Tibial nerve (tissue), 4 donors: ENCODE measurements at regions not wholly inside any gene's neighbourhood (a gene's known extent, or its start where the extent isn't known, plus 50 kb on each side); places are given as distances from the start of the nearest gene placed in this dataset.
"Not testable (repeated sequence)": the region's sequence is repeated elsewhere in the genome, so short reads cannot be mapped to it uniquely, and the experiment has no call there.

Source experiments
- DNase-seq, 2 donors: peaks; one replicate each; pipeline ENCODE4 v3.0.0-alpha.2; 2019; ENCODE audit warnings: low spot score in 2 of 2
- H3K27ac ChIP-seq, 4 donors: fragments of 200-600 bp; sonication (generic) in 3 of 4; one replicate each; pipeline ENCODE4 v1.5.1; 2017 to 2019; ENCODE audit warnings: mild to moderate bottlenecking in 1 of 4
- H3K27me3 ChIP-seq, 2 donors: fragments of 200-600 bp; sonication (generic) in 1 of 2; one replicate each; pipeline versions ENCODE4 v1.5.1 to v1.6.0; 2017 to 2019
- H3K36me3 ChIP-seq, 3 donors: fragments of 200-600 bp; sonication (generic); one replicate each; pipeline ENCODE4 v1.5.1; 2018 to 2019
- H3K4me1 ChIP-seq, 4 donors: fragments of 200-600 bp; sonication (generic) in 3 of 4; one replicate each; pipeline ENCODE4 v1.5.1; 2017 to 2019
- H3K4me3 ChIP-seq, 4 donors: fragments of 200-600 bp; sonication (generic) in 3 of 4; one replicate each; pipeline ENCODE4 v1.5.1; 2017 to 2019; ENCODE audit warnings: mild to moderate bottlenecking in 1 of 4, moderate library complexity in 1 of 4
- H3K9me3 ChIP-seq, 4 donors: fragments of 200-600 bp; sonication (generic) in 3 of 4; one replicate each; pipeline ENCODE4 v1.5.1; 2017 to 2019
- EP300 ChIP-seq, 2 donors: sonication (generic); formaldehyde crosslinking; IDR thresholded peaks; one replicate each; pipeline ENCODE4 v1.6.1; 2017; ENCODE audit warnings: antibody characterized with exemption in 2 of 2, mild to moderate bottlenecking in 1 of 2
- POLR2A ChIP-seq, 2 donors: fragments of 450-650 bp; IDR thresholded peaks; one replicate each; pipeline ENCODE4 v1.6.1; 2017; ENCODE audit warnings: antibody characterized with exemption in 2 of 2, mild to moderate bottlenecking in 2 of 2, moderate library complexity in 2 of 2
- WGBS, 2 donors: methylation state at CpG; one replicate each; pipeline ENCODE4 v1.1.5; 2018; 5-methylcytosine and 5-hydroxymethylcytosine counted together
- TF ChIP-seq, protein P1 (sequence below), 5 experiments: fragments of 200-600 bp in 3 of 5; fragments of 450-650 bp in 2 of 5; sonication (generic) in 3 of 5; IDR thresholded peaks; one replicate each; pipeline ENCODE4 v1.5.1; 2016 to 2019; ENCODE audit warnings: antibody characterized with exemption in 5 of 5, mild to moderate bottlenecking in 3 of 5, moderate library complexity in 2 of 5

DNA sequence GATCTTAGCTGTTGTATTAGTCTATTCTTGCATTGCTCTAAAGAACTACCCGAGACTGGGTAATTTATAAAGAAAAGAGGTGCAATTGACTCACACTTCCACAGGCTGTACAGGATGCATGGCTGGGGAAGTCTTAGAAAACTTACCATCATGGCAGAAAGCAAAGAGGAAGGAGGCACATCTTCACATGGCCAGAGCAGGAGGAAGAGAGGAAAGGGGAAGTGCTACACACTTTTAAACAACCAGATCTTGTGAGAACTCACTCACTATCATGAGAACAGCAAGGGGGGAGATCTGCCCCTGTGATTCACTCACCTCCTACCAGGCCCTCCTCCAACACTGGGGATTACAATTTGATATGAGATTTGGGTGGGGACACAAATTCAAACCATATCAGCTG is 494.2 kb upstream of the CCDC196 start:
- H3K9me3 ChIP-seq, H3K27ac ChIP-seq, H3K27me3 ChIP-seq, H3K4me3 ChIP-seq, H3K36me3 ChIP-seq, H3K4me1 ChIP-seq, DNase-seq: not testable (repeated sequence)
- 67 to 70% methylated on average over 1 of the region's 1 CpG for WGBS, 2 donors
- TF ChIP-seq EP300 (IDR thresholded peaks at IDR 0.05) = peak in 1 of 2 donors; percentile 15

GRCh38 chr14:65993103-65993502 is 493.1 kb upstream of the CCDC196 start:
- TF ChIP-seq, protein P1, sequence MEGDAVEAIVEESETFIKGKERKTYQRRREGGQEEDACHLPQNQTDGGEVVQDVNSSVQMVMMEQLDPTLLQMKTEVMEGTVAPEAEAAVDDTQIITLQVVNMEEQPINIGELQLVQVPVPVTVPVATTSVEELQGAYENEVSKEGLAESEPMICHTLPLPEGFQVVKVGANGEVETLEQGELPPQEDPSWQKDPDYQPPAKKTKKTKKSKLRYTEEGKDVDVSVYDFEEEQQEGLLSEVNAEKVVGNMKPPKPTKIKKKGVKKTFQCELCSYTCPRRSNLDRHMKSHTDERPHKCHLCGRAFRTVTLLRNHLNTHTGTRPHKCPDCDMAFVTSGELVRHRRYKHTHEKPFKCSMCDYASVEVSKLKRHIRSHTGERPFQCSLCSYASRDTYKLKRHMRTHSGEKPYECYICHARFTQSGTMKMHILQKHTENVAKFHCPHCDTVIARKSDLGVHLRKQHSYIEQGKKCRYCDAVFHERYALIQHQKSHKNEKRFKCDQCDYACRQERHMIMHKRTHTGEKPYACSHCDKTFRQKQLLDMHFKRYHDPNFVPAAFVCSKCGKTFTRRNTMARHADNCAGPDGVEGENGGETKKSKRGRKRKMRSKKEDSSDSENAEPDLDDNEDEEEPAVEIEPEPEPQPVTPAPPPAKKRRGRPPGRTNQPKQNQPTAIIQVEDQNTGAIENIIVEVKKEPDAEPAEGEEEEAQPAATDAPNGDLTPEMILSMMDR (IDR thresholded peaks at IDR 0.05) = no peak
- TF ChIP-seq EP300 (IDR thresholded peaks at IDR 0.05) (no peak), POLR2A (IDR thresholded peaks at IDR 0.05) (no peak)
- no peak for DNase-seq
- no peak overlapping the region for H3K4me3 ChIP-seq
- no peak overlapping the region for H3K27ac ChIP-seq
- H3K4me1 ChIP-seq = no peaks in the 10 kb centered on the region
- no peaks in the 10 kb centered on the region for H3K36me3 ChIP-seq
- no peaks in the 10 kb centered on the region for H3K27me3 ChIP-seq
- 69 to 82% methylated on average over 3 of the region's 3 CpGs for WGBS, 2 donors
- H3K9me3 ChIP-seq = no peaks in the 10 kb centered on the region

GRCh38 chr14:65993996-65994395 is 492.2 kb upstream of the CCDC196 start:
- DNase-seq = no peak
- TF ChIP-seq POLR2A (IDR thresholded peaks at IDR 0.05) (no peak), EP300 (IDR thresholded peaks at IDR 0.05) (no peak)
- TF ChIP-seq, protein P1 (IDR thresholded peaks at IDR 0.05) = no peak
- H3K4me1 ChIP-seq = no peaks in the 10 kb centered on the region
- peaks cover 0 to 7% (median 0%) of the 10 kb centered on the region in 4 donors for H3K9me3 ChIP-seq
- no peaks in the 10 kb centered on the region for H3K27me3 ChIP-seq
- H3K27ac ChIP-seq = no peak overlapping the region
- H3K36me3 ChIP-seq = no peaks in the 10 kb centered on the region
- 33 to 37% methylated on average over 5 of the region's 5 CpGs for WGBS, 2 donors
- H3K4me3 ChIP-seq = no peak overlapping the region

- no peaks in the 10 kb centered on the region for H3K4me1 ChIP-seq
- TF ChIP-seq POLR2A (IDR thresholded peaks at IDR 0.05) = no peak
- TF ChIP-seq, protein P1 (IDR thresholded peaks at IDR 0.05) = no peak
- no peak for TF ChIP-seq EP300 (IDR thresholded peaks at IDR 0.05)
- H3K27ac ChIP-seq = no peak overlapping the region
- no peak for DNase-seq
- no peak overlapping the region for H3K4me3 ChIP-seq
- H3K9me3 ChIP-seq = peaks cover 0 to 28% (median 0%) of the 10 kb centered on the region in 4 donors
- no peaks in the 10 kb centered on the region for H3K36me3 ChIP-seq
- WGBS, 2 donors = 68 to 85% methylated on average over 2 of the region's 2 CpGs
- no peaks in the 10 kb centered on the region for H3K27me3 ChIP-seq
These were observed 488.8 kb upstream of the CCDC196 start for GRCh38 chr14:65997347-65997746.

- TF ChIP-seq EP300 (IDR thresholded peaks at IDR 0.05) = no peak
- no peak for TF ChIP-seq POLR2A (IDR thresholded peaks at IDR 0.05)
- TF ChIP-seq, protein P1 (IDR thresholded peaks at IDR 0.05) = no peak
- 77 to 92% methylated on average over 1 of the region's 1 CpG for WGBS, 2 donors
- no peak for DNase-seq
These were observed 486.3 kb upstream of the CCDC196 start for GRCh38 chr14:65999865-66000264.

DNA sequence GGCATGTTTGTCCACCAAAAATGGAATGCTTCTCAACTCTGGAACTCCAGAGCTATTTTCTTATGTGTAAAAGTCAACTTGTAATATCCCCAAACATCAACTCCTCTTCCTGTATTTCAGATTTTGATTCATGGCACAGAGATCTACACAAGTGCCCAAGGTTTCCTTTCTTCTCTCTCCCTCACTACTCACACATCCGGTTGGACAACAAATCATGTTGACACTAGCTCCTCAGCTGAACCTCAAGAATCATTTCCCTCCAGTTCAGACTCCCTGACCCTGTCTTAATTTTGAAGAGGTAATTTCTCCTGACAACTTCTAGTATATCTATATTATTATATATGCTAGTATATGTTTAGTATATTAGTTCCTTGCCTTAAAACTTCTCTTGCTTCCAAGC is 485.4 kb upstream of the CCDC196 start:
- no peaks in the 10 kb centered on the region for H3K4me1 ChIP-seq
- H3K4me3 ChIP-seq = no peak overlapping the region
- peaks cover 0 to 28% (median 0%) of the 10 kb centered on the region in 4 donors for H3K9me3 ChIP-seq
- DNase-seq = no peak
- WGBS, 2 donors = 73 to 87% methylated on average over 1 of the region's 1 CpG
- TF ChIP-seq EP300 (IDR thresholded peaks at IDR 0.05) (no peak), POLR2A (IDR thresholded peaks at IDR 0.05) (no peak)
- TF ChIP-seq, protein P1 (IDR thresholded peaks at IDR 0.05) = no peak
- no peak overlapping the region for H3K27ac ChIP-seq
- no peaks in the 10 kb centered on the region for H3K36me3 ChIP-seq
- H3K27me3 ChIP-seq = no peaks in the 10 kb centered on the region

More at GRCh38 chr14:65999865-66000264, 486.3 kb upstream of the CCDC196 start:
- Histone ChIP-seq H3K27ac (no peak overlapping the region), H3K4me1 (no peaks in the 10 kb centered on the region), H3K4me3 (no peak overlapping the region), H3K36me3 (no peaks in the 10 kb centered on the region), H3K27me3 (no peaks in the 10 kb centered on the region), H3K9me3 (peaks cover 0 to 28% (median 0%) of the 10 kb centered on the region in 4 donors)
